Glomerular visceral epithelial cell (primary cell): ENCODE measurements at regions not wholly inside any gene's neighbourhood (a gene's known extent, or its start where the extent isn't known, plus 50 kb on each side); places are given as distances from the start of the nearest gene placed in this dataset.
"Not testable (repeated sequence)": the region's sequence is repeated elsewhere in the genome, so short reads cannot be mapped to it uniquely, and the experiment has no call there.

Experiments
- DNase-seq: peaks from one replicate; pipeline ENCODE4 v3.0.0-alpha.2; 2016; ENCODE audit errors: extremely low spot score

- no peak for DNase-seq
Measured at GRCh38 chr12:20044351-20044750, 324.0 kb upstream of the PDE3A start.

- DNase-seq, result no peak
Measured at GRCh38 chr12:20044846-20045245, 323.5 kb upstream of the PDE3A start.

- DNase-seq, result no peak
Measured at GRCh38 chr12:20047901-20048300, 320.4 kb upstream of the PDE3A start.

GRCh38 chr12:20050221-20050620 lies 318.1 kb upstream of the PDE3A start:
- DNase-seq, result no peak

- DNase-seq, result no peak
Measured at GRCh38 chr12:20053782-20054181, 314.6 kb upstream of the PDE3A start.

GRCh38 chr12:20055856-20056255 lies 312.5 kb upstream of the PDE3A start:
- DNase-seq, result no peak

GRCh38 chr12:20057398-20057797 lies 310.9 kb upstream of the PDE3A start:
- DNase-seq, result no peak

- DNase-seq, result no peak
Measured at GRCh38 chr12:20063116-20063515, 305.2 kb upstream of the PDE3A start.

GRCh38 chr12:20077618-20078017 lies 290.7 kb upstream of the PDE3A start:
- no peak for DNase-seq

GRCh38 chr12:20089077-20089476 lies 279.3 kb upstream of the PDE3A start:
- no peak for DNase-seq

GRCh38 chr12:20093190-20093810 lies 275.0 kb upstream of the PDE3A start:
- not testable (repeated sequence) for DNase-seq

- no peak for DNase-seq
Measured at GRCh38 chr12:20096430-20096829, 271.9 kb upstream of the PDE3A start.

- DNase-seq, result no peak
Measured at GRCh38 chr12:20097626-20098025, 270.7 kb upstream of the PDE3A start.

- no peak for DNase-seq
Measured at GRCh38 chr12:20099395-20100183, 268.7 kb upstream of the PDE3A start.

- no peak for DNase-seq
Measured at GRCh38 chr12:20101046-20101445, 267.3 kb upstream of the PDE3A start.

GRCh38 chr12:20105943-20106342 lies 262.4 kb upstream of the PDE3A start:
- DNase-seq, result no peak

- DNase-seq, result no peak
Measured at GRCh38 chr12:20109676-20110075, 258.7 kb upstream of the PDE3A start.

GRCh38 chr12:20115371-20115770 lies 253.0 kb upstream of the PDE3A start:
- DNase-seq, result not testable (repeated sequence)

- no peak for DNase-seq
Measured at GRCh38 chr12:20119596-20120402, 248.5 kb upstream of the PDE3A start.

- DNase-seq, result no peak
Measured at GRCh38 chr12:20120403-20120725, 248.0 kb upstream of the PDE3A start.

- no peak for DNase-seq
Measured at GRCh38 chr12:20122274-20122673, 246.1 kb upstream of the PDE3A start.

GRCh38 chr12:20123465-20123864 lies 244.9 kb upstream of the PDE3A start:
- DNase-seq, result no peak

- DNase-seq, result no peak
Measured at GRCh38 chr12:20125276-20125798, 243.0 kb upstream of the PDE3A start.
